Dermis microvascular lymphatic vessel endothelial cell (primary cell): ENCODE measurements at regions not wholly inside any gene's neighbourhood (a gene's known extent, or its start where the extent isn't known, plus 50 kb on each side); places are given as distances from the start of the nearest gene placed in this dataset.

Experiments
- DNase-seq, 2 donors: peaks; one replicate each; pipeline versions ENCODE4 v3.0.0 to v3.0.0-alpha.2; 2010; ENCODE audit warnings: low read depth in 2 of 2

GRCh38 chr12:18899162-18899561, 161.2 kb downstream of the CAPZA3 start:
- DNase-seq = no peak

DNA sequence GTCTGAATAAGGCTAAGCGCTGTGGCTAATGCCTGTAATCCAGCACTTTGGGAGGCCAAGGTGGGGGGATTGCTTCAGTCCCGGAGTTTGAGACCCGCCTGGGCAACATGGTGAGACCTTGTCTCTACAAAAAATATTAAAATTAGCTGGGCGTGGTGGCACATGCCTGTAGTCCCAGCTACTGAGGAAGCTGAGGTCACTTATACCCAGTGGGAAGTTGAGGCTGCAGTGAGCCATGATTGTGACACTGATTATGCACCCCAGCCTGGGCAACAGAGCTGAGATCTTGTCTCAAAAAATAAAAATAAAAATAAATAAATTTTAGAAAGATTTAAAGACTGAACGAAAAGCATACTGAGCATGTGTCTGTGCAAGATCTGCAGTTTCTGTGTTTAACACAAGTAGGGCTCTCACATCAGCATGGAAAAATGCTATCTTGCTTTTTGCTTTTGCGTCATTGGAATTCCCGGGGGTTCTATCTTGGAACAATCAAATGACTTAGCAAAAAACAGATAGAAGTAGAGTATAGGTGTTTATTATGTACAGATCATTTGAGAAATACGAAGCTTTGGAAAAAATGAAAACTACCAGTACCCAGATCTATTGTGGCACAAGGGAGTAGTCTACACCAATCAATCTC, 161.9 kb downstream of the CAPZA3 start:
- no peak for DNase-seq

GRCh38 chr12:18905134-18905533, 167.2 kb downstream of the CAPZA3 start:
- DNase-seq = no peak

DNA sequence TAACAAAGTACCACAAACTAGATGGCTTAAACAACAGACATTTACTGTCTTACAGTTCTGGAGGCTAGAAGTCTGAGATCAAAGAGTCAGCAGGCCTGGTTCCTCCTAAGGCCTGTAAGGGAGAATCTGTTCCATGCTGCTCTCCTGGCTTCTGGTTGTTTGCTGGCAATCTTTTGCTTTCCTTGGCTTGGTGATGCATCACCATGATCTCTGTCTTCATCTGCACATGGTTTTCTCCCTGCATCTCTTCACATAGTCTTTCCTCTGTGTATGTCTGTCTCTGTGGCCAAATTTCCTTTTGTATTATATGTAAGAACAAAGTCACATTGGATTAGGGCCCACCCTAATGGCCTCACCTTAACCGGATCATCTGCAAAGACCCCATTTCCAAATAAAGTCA, 168.5 kb downstream of the CAPZA3 start:
- DNase-seq = no peak

DNA sequence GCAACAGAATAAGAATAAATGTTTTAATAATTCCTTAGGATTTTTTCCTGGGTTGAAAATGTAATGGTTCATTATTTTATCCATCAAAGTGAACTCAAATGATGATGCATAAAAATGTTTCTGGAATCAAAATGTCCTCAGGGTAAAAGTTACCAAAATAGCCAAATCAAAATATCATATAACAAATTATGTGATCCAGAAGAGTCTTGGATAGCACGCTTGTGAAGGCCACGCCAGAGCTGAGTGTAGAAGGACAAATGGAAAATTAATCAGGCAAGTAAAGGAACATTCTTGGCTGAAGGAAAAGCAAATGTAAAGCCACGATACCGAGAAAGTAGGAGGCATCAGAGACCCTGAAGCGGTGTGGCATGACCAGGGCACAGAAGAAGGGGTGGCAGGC, 169.2 kb downstream of the CAPZA3 start:
- DNase-seq = no peak

- DNase-seq = no peak
These were observed 169.8 kb downstream of the CAPZA3 start for GRCh38 chr12:18907728-18908127.

GRCh38 chr12:18908191-18908590, 170.3 kb downstream of the CAPZA3 start:
- DNase-seq = no peak

GRCh38 chr12:18919871-18920511, 182.1 kb downstream of the CAPZA3 start:
- no peak for DNase-seq

GRCh38 chr12:18922851-18923250, 184.9 kb downstream of the CAPZA3 start:
- DNase-seq = no peak

DNA sequence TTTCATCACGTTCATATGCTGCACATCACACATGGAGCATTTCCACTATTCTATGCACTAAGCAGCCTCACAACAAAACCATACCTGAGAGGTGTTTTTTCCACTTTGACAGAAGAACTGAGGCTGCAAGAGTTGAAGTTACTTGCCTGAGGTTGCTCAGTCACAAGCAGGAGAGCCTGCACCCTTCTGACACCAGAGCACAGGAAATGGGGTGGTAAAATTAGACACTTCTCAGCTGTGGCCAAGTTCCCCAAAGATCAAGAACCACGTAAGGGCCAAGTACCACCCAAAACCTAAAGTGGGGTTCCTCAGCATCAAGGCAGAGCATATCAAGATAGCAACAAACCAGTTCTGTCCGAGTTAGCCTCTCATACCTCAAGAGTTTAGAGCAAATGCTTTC, 185.8 kb downstream of the CAPZA3 start:
- DNase-seq = no peak

DNA sequence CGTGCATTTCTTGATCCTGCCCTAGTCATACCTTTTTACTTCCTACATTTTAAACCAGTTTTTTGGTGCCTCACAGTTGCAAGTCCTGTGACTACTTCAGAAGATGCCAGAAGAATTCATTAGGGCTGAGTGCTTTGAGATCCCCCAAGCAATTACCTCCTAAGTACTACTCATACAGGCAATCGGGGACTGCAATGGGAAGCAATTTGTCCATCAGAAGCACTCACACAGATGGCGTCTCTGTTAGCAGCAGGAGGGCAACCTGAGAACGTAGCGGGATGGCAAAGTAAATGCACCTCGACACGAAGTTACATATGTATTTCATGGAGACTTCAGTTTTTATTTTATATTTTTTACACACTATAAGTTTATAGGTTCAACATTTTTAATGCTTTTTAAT, 188.3 kb downstream of the CAPZA3 start:
- DNase-seq = no peak

DNA sequence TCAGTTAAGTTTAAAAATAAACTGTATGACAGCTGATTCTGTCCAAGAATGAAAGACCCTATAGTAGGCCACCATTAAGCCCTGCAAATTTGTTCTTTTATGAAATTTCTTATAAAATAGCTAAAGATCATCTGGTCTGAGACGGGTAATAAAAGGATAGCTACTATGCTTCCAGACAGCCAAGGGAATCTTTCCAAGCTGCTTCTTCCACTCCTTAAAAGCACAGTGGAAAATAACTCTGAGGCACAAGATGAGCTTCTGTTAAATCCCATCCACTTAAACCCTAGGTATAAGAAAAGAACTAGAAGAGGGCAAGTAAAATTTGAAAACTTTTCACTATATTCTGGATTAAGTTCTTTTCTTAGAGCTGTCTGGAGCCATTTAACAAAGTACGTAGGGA, 194.3 kb downstream of the CAPZA3 start:
- no peak for DNase-seq

GRCh38 chr12:18932715-18933114, 194.8 kb downstream of the CAPZA3 start:
- DNase-seq = no peak

DNA sequence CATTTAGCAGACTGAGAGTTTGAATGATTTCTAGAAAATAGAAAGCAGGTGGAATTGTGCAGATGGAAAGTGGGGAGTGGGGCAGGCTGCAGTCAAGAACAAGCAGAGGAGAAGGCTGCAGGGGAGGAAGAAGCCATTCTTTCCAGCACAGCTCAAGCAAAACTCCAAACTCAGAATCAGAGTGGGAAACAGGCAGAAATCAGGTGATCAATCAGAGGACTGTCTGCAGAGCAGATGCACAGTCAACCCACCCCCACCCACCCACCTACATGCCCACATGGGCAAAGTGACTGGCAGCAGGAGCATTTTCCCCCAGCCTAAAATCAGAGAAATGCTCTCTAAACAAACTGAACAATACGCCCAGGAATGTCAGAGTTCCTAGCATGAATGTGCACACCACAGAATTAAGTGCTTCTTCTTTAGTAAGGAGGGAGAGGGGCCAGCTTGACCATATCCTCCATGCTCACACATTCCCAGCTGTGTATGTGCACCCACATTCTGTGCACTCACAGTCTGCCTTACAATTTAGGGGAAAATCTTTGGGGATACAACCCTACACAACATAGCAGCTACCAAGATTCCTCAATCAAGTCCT, 194.1 kb upstream of the PLEKHA5 start:
- DNase-seq = no peak

- no peak for DNase-seq
These were observed 190.5 kb upstream of the PLEKHA5 start for GRCh38 chr12:18939051-18939450.

- no peak for DNase-seq
These were observed 186.9 kb upstream of the PLEKHA5 start for GRCh38 chr12:18942669-18943068.

DNA sequence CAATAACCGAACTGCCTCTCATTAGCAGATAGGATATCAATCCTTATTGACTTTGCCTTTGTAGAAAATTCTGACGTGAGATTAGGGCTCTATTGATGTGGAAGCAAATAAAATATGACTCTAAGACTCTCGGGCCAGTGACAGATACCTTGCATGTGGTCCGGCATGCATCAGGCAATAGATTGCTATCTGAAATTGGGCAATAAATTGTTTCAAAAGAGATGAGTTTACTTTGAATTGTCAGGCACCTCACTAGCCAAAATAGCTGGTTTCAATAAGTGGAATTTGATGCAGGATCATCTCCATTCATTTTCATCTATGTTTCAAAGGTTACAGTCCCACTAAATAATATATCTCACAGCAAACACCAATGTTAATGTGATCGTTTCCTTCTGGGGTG, 186.3 kb upstream of the PLEKHA5 start:
- DNase-seq = no peak

DNA sequence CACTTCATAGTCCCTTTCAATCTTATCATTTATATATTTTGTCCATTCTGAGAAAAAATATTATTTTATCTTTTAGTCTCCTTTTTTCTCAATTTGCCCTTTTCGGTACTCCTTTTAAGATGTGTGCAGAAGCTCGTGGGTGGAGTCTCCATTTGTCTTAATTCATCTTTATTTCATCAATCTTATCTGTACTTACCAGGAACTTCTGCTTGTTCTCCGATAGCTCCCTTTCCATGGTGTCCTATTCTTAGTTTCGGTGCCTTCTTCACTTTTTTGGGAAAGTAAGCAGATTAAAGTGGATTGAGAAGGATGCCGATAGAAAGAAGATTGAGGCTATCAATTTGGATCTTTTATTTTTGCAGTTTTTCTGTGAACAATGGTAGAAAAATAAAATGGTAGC, 183.4 kb upstream of the PLEKHA5 start:
- DNase-seq = no peak

- no peak for DNase-seq
These were observed 178.3 kb upstream of the PLEKHA5 start for GRCh38 chr12:18951218-18951617.

DNA sequence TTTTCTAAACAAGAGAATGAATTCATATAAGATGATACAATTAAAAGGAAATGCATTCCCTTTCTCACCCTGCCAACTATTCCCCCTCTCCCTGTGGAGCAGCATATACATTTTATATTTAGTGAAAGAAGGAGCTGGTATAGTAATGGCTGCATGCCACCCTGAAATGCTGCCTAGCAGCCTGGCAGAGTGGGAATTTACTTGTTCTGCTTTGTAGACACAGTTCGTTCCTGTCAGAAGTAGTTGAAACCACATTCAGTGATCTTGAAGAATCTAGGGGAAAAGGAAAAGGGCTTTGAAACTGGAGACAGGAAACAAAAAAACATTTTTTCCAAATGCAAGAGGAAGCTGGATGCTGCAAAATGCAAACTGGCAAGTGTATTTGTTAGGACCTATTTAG, 176.0 kb upstream of the PLEKHA5 start:
- no peak for DNase-seq

DNA sequence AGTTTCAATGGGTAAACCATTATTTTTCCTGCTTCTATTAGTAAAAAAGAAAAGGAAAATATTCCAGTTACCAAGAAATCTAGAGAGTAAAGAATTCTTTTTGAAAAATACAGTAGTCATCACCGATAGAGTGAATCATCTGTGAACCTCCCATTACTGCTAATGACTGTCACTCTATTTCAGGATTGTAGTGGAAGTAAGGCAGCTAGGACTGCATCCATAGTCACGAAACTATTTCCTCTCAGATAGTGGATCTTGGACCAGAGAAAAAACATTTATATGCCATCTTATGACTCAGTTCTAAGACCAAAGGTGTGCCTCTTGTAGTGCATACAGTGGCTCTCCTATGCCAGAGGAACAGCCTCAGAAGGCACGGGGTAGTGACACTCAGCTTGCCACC, 173.9 kb upstream of the PLEKHA5 start:
- no peak for DNase-seq

GRCh38 chr12:18965203-18965602, 164.3 kb upstream of the PLEKHA5 start:
- no peak for DNase-seq

- DNase-seq = no peak
These were observed 162.6 kb upstream of the PLEKHA5 start for GRCh38 chr12:18966954-18967353.
